Kidney epithelial cell (primary cell): ENCODE measurements at regions not wholly inside any gene's neighbourhood (a gene's known extent, or its start where the extent isn't known, plus 50 kb on each side); places are given as distances from the start of the nearest gene placed in this dataset.

Source experiments
- DNase-seq: peaks from one replicate; pipeline ENCODE4 v3.0.0-alpha.2; 2010; ENCODE audit warnings: low read depth
- H3K27me3 ChIP-seq: 2 replicates; pipeline ENCODE4 v1.6.0; 2011; ENCODE audit warnings: low read length; ENCODE audit not compliant: control insufficient read depth, insufficient read depth
- H3K36me3 ChIP-seq: 2 replicates; pipeline ENCODE4 v1.5.1; 2011; ENCODE audit warnings: low read length; ENCODE audit not compliant: control insufficient read depth, insufficient read depth
- H3K4me3 ChIP-seq: 2 replicates; pipeline ENCODE4 v1.5.1; 2011; ENCODE audit warnings: low read depth, mild to moderate bottlenecking, control low read depth, low read length
- TF ChIP-seq, protein P1 (sequence below): IDR thresholded peaks from 2 replicates; pipeline ENCODE4 v1.5.1; 2011; ENCODE audit warnings: mild to moderate bottlenecking, moderate library complexity, low read length, control low read depth, inconsistent platforms; ENCODE audit not compliant: insufficient read depth, poor library complexity, severe bottlenecking

GRCh38 chr2:82268446-82268845 is 1963.9 kb upstream of the LRRTM1 start:
- TF ChIP-seq, protein P1, sequence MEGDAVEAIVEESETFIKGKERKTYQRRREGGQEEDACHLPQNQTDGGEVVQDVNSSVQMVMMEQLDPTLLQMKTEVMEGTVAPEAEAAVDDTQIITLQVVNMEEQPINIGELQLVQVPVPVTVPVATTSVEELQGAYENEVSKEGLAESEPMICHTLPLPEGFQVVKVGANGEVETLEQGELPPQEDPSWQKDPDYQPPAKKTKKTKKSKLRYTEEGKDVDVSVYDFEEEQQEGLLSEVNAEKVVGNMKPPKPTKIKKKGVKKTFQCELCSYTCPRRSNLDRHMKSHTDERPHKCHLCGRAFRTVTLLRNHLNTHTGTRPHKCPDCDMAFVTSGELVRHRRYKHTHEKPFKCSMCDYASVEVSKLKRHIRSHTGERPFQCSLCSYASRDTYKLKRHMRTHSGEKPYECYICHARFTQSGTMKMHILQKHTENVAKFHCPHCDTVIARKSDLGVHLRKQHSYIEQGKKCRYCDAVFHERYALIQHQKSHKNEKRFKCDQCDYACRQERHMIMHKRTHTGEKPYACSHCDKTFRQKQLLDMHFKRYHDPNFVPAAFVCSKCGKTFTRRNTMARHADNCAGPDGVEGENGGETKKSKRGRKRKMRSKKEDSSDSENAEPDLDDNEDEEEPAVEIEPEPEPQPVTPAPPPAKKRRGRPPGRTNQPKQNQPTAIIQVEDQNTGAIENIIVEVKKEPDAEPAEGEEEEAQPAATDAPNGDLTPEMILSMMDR, result no peak

GRCh38 chr2:82260521-82260920 is 1956.0 kb upstream of the LRRTM1 start:
- Histone ChIP-seq H3K36me3 (no peaks in the 10 kb centered on the region), H3K4me3 (no peak overlapping the region), H3K27me3 (no peaks in the 10 kb centered on the region)
- DNase-seq, result no peak
- TF ChIP-seq, protein P1, result no peak

More at GRCh38 chr2:82268446-82268845, 1963.9 kb upstream of the LRRTM1 start:
- no peak for DNase-seq
- Histone ChIP-seq H3K27me3 (no peaks in the 10 kb centered on the region), H3K4me3 (no peak overlapping the region), H3K36me3 (no peaks in the 10 kb centered on the region)

DNA sequence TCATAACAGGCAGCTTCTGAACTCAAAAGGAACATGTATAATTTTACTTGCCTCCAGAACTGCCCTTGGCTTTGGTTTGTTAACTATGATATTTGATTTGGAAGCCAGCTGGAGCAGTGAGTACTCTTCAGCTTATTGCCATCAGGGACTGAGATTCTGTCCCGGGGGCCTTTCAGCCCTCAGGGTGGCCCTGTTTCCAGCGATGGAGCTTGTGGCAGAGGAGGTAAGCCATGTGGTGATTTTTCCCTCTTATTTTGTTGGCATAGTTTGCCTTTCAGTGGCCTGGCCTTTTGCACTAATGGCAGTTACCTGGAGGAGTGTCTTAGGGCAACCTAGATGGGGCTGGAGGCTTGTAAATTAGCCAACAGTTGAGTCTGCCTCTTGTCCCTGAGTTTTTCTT is 1955.0 kb upstream of the LRRTM1 start:
- TF ChIP-seq, protein P1, result no peak
- no peak overlapping the region for H3K4me3 ChIP-seq
- H3K27me3 ChIP-seq, result no peaks in the 10 kb centered on the region
- no peak for DNase-seq
- no peaks in the 10 kb centered on the region for H3K36me3 ChIP-seq

DNA sequence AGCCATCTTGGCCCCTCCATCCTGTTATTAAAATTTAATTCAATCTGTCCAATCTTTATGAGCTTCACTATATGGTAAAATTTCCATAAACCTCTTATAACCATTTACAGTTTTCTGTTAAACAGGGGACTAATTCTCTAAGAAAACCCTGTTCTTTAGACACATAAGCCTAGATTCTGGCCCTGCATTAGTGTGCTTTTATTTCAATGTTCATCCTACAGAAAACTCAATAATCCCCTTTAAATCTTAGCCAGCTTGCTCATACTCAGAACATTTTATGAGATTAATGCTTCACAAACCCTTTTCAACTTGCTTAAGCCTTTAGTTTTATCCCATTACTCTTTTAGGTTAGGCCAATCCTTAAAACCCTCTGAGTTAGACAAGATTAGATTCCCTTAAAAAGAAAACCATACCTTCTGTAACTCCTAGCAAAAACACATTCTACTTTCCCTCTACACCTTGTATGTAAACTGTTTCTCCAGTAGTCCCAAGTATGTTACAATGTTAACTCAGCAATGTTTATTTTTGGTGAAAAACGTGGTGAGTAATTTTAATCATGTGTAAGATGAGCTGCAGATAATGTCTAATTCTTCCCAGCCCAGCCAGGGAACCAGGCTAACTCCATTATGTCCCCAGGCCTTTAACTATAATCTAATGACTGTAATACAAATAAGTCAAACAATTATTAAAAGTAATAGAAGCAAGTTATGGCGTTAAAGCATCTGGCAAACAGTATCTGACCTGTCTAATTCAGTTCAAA is 1953.4 kb upstream of the LRRTM1 start:
- DNase-seq, result no peak
- Histone ChIP-seq H3K4me3 (no peak overlapping the region), H3K27me3 (no peaks in the 10 kb centered on the region), H3K36me3 (no peaks in the 10 kb centered on the region)
- TF ChIP-seq, protein P1, result no peak

- TF ChIP-seq, protein P1, result no peak
- Histone ChIP-seq H3K27me3 (no peaks in the 10 kb centered on the region), H3K4me3 (no peak overlapping the region), H3K36me3 (no peaks in the 10 kb centered on the region)
- no peak for DNase-seq
Measured at GRCh38 chr2:82256983-82257632, 1952.6 kb upstream of the LRRTM1 start.
